ENCODE measurements at regions not wholly inside any gene's neighbourhood (a gene's known extent, or its start where the extent isn't known, plus 50 kb on each side); places are given as distances from the start of the nearest gene placed in this dataset.

DNA sequence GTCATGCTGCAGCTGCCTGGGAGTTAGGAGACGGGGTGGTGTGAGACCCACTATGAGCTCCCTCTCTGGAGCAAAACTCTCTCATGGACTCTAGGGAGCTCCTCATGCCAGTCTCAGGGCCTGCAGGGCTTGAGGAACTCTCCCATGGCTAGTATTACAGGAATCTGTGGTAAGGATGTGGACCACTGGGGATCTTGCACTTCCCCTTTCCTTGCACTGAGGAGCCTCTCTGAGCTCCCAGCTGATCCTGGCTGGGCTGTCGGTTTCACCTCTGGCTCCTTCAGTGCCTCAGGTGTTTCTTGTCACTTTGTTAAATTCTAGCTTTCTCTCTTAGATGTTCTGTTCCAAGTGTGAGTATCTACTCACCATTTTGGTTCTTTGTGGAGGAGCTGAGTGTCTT is 71.6 kb upstream of the IMMP2L start:
- TF ChIP-seq YY1 (IDR thresholded peaks at IDR 0.05; ENCODE audit: low read depth, low read length) (no peak), CHD2 (IDR thresholded peaks at IDR 0.05; ENCODE audit: low read length) (no peak)
- TF ChIP-seq, protein P1, sequence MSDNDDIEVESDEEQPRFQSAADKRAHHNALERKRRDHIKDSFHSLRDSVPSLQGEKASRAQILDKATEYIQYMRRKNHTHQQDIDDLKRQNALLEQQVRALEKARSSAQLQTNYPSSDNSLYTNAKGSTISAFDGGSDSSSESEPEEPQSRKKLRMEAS (IDR thresholded peaks at IDR 0.05), result no peak
- TF ChIP-seq, protein P2, sequence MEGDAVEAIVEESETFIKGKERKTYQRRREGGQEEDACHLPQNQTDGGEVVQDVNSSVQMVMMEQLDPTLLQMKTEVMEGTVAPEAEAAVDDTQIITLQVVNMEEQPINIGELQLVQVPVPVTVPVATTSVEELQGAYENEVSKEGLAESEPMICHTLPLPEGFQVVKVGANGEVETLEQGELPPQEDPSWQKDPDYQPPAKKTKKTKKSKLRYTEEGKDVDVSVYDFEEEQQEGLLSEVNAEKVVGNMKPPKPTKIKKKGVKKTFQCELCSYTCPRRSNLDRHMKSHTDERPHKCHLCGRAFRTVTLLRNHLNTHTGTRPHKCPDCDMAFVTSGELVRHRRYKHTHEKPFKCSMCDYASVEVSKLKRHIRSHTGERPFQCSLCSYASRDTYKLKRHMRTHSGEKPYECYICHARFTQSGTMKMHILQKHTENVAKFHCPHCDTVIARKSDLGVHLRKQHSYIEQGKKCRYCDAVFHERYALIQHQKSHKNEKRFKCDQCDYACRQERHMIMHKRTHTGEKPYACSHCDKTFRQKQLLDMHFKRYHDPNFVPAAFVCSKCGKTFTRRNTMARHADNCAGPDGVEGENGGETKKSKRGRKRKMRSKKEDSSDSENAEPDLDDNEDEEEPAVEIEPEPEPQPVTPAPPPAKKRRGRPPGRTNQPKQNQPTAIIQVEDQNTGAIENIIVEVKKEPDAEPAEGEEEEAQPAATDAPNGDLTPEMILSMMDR (IDR thresholded peaks at IDR 0.05; ENCODE audit: control extremely low read depth in 1 of 3, insufficient read depth in 1 of 3, low read depth in 1 of 3, low read length in 3 of 3), result no peak

All from H1 (cell line).